Spleen (tissue), 7 donors: ENCODE measurements at regions not wholly inside any gene's neighbourhood (a gene's known extent, or its start where the extent isn't known, plus 50 kb on each side); places are given as distances from the start of the nearest gene placed in this dataset.

Experiments used
- POLR2AphosphoS5 ChIP-seq, 3 donors: sonication (generic); formaldehyde crosslinking; IDR thresholded peaks; one replicate each; pipeline ENCODE4 v1.5.1; 2017; ENCODE audit warnings: antibody characterized with exemption in 3 of 3
- TF ChIP-seq, protein P1 (sequence below), 11 experiments: fragments of 200-600 bp in 7 of 11; fragments of 450-650 bp in 4 of 11; sonication (generic) in 4 of 11; IDR thresholded peaks in 8 of 11; conservative IDR thresholded peaks in 3 of 11; 1 replicate in 7 of 11; 2 replicates in 4 of 11; pipeline versions ENCODE4 v1.4.0 to v1.8.0; 2016 to 2021; ENCODE audit warnings: antibody characterized with exemption in 11 of 11, inconsistent platforms in 4 of 11, mild to moderate bottlenecking in 1 of 11
- donor health status: DM: no; HTN: no; CAD: no; lungs with moderate emphysema.
- donor health status: DM: no; HTN: no; CAD: no.
- donor health status: DM: no; HTN: no; CAD: no.

DNA sequence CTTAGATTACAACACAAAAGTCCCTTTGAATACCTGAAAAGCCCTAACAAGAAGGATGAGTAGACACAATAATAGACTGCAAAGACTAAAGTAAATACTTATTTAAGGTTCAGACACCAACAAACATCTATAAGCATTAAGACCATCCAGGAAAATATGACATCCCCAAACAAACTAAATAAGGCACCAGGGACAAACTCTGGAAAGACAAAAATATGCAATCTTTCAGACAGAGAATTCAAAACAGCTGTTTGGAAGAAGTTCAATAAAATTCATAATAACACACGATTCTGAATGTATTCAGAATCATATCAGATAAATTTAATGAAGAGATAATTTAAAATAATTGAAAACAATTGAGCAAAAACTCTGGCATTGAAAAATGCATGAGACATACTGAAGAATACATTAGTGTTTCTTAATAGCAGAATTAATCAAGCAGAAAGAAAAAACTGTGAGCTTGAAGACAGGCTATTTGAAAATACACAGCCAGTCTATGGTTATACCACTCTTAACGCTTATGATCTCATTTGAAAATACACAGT is 1388.8 kb downstream of the DSC3 start:
- TF ChIP-seq, protein P1, sequence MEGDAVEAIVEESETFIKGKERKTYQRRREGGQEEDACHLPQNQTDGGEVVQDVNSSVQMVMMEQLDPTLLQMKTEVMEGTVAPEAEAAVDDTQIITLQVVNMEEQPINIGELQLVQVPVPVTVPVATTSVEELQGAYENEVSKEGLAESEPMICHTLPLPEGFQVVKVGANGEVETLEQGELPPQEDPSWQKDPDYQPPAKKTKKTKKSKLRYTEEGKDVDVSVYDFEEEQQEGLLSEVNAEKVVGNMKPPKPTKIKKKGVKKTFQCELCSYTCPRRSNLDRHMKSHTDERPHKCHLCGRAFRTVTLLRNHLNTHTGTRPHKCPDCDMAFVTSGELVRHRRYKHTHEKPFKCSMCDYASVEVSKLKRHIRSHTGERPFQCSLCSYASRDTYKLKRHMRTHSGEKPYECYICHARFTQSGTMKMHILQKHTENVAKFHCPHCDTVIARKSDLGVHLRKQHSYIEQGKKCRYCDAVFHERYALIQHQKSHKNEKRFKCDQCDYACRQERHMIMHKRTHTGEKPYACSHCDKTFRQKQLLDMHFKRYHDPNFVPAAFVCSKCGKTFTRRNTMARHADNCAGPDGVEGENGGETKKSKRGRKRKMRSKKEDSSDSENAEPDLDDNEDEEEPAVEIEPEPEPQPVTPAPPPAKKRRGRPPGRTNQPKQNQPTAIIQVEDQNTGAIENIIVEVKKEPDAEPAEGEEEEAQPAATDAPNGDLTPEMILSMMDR (IDR thresholded peaks at IDR 0.05 in 8 of 11, conservative IDR thresholded peaks at IDR 0.05 in 3 of 11), result no peak
- TF ChIP-seq POLR2AphosphoS5 (IDR thresholded peaks at IDR 0.05), result no peak
